Colonic mucosa (tissue), 4 donors: ENCODE measurements at regions not wholly inside any gene's neighbourhood (a gene's known extent, or its start where the extent isn't known, plus 50 kb on each side); places are given as distances from the start of the nearest gene placed in this dataset.

Source experiments
- DNase-seq: peaks from one replicate; pipeline ENCODE4 v3.0.0-alpha.2; 2020
- H3K27ac ChIP-seq: fragments of 200-600 bp; one replicate; pipeline ENCODE4 v1.8.0; 2021
- H3K27me3 ChIP-seq: fragments of 200-600 bp; one replicate; pipeline ENCODE4 v1.8.0; 2021
- H3K36me3 ChIP-seq: fragments of 200-600 bp; one replicate; pipeline ENCODE4 v1.8.0; 2021
- H3K4me1 ChIP-seq: fragments of 200-600 bp; one replicate; pipeline ENCODE4 v1.8.0; 2021; ENCODE audit warnings: mild to moderate bottlenecking
- H3K4me3 ChIP-seq: fragments of 200-600 bp; one replicate; pipeline ENCODE4 v1.8.0; 2021
- H3K9ac ChIP-seq, 2 donors: one replicate each; pipeline ENCODE4 v1.7.0; 2013; ENCODE audit warnings: control low read depth in 2 of 2, low read depth in 2 of 2, low read length in 2 of 2
- H3K9me3 ChIP-seq: fragments of 200-600 bp; one replicate; pipeline ENCODE4 v1.8.0; 2021
- CTCF ChIP-seq: fragments of 200-600 bp; IDR thresholded peaks from one replicate; pipeline ENCODE4 v1.8.0; 2022; ENCODE audit warnings: antibody characterized with exemption, mild to moderate bottlenecking
- intact Hi-C: fragments of 100-400 bp; cut with DNase I; formaldehyde crosslinking; loops from one replicate; pipeline ENCODE4 v1.14.1; 2022
- donor health status: healthy.
- donor health status: DM: no; HTN: no; CAD: no.
- donor health status: DM: no; HTN: no; CAD: no.

DNA sequence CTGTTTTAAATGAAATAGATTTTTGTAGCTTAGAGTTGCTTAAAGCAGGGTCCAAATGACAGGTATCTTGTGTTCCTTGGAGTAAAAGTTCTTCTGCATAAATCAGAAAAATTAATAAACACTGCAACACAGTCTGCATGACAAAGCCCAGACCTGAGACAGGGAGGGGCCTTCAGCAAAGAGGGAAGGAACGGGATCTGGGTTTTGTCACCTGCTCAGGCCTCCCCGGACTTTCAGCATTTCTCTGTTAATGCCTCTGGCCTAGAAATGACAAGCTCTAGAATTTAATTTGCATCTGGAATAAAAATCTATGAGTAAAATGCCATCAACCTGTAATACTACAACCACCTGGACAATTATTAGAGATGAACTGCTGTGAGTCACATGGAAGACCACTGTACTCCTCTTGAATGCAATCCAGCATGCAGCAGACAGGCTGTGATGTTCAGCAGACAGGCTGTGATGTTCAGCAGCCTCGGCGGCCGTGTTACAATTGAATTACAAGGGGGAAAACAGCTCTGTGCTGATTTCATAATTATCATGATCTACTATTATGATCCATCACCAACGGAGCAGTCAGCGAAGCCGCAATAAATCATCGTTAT, 170.2 kb downstream of the TOX3 start:
- no peaks in the 10 kb centered on the region for H3K9me3 ChIP-seq
- no peak overlapping the region for H3K9ac ChIP-seq
- no peak for TF ChIP-seq CTCF
- DNase-seq: no peak
- no peak overlapping the region for H3K4me3 ChIP-seq
- intact Hi-C loops: no loop called here
- no peaks in the 10 kb centered on the region for H3K36me3 ChIP-seq
- H3K27me3 ChIP-seq: no peaks in the 10 kb centered on the region
- H3K4me1 ChIP-seq: no peaks in the 10 kb centered on the region
- no peak overlapping the region for H3K27ac ChIP-seq

DNA sequence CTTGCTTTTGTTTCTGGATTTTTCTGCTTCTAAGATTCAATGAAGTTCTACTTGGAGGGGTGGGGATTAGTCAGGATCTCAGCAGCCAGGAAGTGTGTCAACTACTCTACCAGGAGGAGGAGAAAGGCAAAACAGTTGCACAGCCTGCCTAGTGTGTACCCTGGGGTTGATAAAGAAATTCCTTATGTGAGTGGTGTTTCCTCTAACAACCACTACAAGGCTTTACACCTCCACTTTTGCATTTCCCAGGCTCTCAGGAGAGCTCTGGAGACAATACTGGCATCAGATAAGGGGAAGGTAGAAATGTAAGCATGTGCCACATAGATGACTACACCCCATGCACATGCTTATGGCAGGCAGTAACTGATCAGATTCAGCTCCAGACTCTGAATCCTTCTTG, 174.6 kb downstream of the TOX3 start:
- H3K4me1 ChIP-seq: no peaks in the 10 kb centered on the region
- no peak overlapping the region for H3K4me3 ChIP-seq
- no peak for DNase-seq
- TF ChIP-seq CTCF: no peak
- no peaks in the 10 kb centered on the region for H3K36me3 ChIP-seq
- no peaks in the 10 kb centered on the region for H3K9me3 ChIP-seq
- no peaks in the 10 kb centered on the region for H3K27me3 ChIP-seq
- intact Hi-C loops: no loop called here
- no peak overlapping the region for H3K9ac ChIP-seq
- no peak overlapping the region for H3K27ac ChIP-seq

DNA sequence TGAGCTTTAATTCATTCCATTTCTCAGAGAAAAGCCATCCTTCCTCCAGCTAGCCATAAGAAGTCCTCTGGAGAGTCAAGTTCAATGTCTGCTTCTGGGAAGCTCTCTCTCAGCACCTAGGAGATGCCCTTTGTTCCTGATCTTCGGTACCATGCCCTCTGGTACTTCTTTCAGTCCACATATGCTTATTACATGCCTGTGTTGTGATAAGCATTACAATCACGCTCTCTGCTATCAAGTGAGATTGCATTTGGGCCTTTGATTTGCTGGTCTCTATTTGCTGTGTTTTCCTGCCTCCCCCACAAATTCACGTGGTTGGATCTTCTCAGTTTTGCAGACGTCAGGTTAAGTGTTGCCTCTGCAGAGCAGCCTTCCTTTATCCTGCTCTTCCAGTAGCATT, 178.1 kb downstream of the TOX3 start:
- TF ChIP-seq CTCF: no peak
- no peak overlapping the region for H3K4me3 ChIP-seq
- H3K27ac ChIP-seq: no peak overlapping the region
- DNase-seq: no peak
- no peak overlapping the region for H3K9ac ChIP-seq
- H3K9me3 ChIP-seq: no peaks in the 10 kb centered on the region
- H3K36me3 ChIP-seq: no peaks in the 10 kb centered on the region
- no peaks in the 10 kb centered on the region for H3K27me3 ChIP-seq
- intact Hi-C loops: no loop called here
- H3K4me1 ChIP-seq: no peaks in the 10 kb centered on the region

- no peak for TF ChIP-seq CTCF
- H3K9me3 ChIP-seq: no peaks in the 10 kb centered on the region
- no peak overlapping the region for H3K9ac ChIP-seq
- H3K27ac ChIP-seq: no peak overlapping the region
- H3K4me1 ChIP-seq: no peaks in the 10 kb centered on the region
- no peak for DNase-seq
- H3K27me3 ChIP-seq: no peaks in the 10 kb centered on the region
- H3K36me3 ChIP-seq: no peaks in the 10 kb centered on the region
- intact Hi-C loops: no loop called here
- no peak overlapping the region for H3K4me3 ChIP-seq
These were observed 179.1 kb downstream of the TOX3 start for GRCh38 chr16:52367821-52368220.

DNA sequence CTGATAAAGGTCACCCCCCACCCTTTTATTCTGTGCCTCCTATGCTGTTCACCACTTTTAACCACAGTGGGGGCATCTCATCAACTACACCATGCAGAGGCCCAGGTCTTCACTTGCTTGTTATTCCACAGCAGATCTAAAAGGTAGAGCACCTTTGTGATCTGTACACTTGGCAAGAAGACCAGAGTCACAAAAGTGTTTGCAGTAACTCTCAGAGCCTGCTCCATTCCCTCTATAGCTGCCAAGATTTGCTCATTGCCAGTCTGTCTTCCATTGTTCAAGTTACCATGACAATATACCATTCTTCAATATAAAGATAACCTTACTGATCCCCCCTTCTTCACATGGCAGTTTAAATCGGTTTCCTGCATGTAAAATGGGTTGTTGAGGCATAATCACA, 180.0 kb downstream of the TOX3 start:
- no peaks in the 10 kb centered on the region for H3K9me3 ChIP-seq
- no peak overlapping the region for H3K27ac ChIP-seq
- intact Hi-C loops: no loop called here
- no peaks in the 10 kb centered on the region for H3K4me1 ChIP-seq
- no peak overlapping the region for H3K4me3 ChIP-seq
- DNase-seq: no peak
- no peak overlapping the region for H3K9ac ChIP-seq
- no peak for TF ChIP-seq CTCF
- H3K36me3 ChIP-seq: no peaks in the 10 kb centered on the region
- H3K27me3 ChIP-seq: no peaks in the 10 kb centered on the region
